ENCODE measurements at regions not wholly inside any gene's neighbourhood (a gene's known extent, or its start where the extent isn't known, plus 50 kb on each side); places are given as distances from the start of the nearest gene placed in this dataset.

- H3K27me3 ChIP-seq (ENCODE audit: insufficient read depth, low read length): no peaks in the 10 kb centered on the region
- H3K4me2 ChIP-seq (ENCODE audit: low read length): no peak overlapping the region
- no peaks in the 10 kb centered on the region for H3K79me2 ChIP-seq (ENCODE audit: insufficient read depth, low read length)
These were observed 139.3 kb downstream of the RFPL4B start for GRCh38 chr6:112486454-112486853.

GRCh38 chr6:112488238-112488637 is 141.1 kb downstream of the RFPL4B start:
- Histone ChIP-seq H3K4me3 (ENCODE audit: low read depth, low read length, poor library complexity, severe bottlenecking) (no peak overlapping the region), H3K9me2 (ENCODE audit: low read depth, low read length) (no peaks in the 10 kb centered on the region), H3K27ac (ENCODE audit: low read depth, low read length, poor library complexity, severe bottlenecking) (no peak overlapping the region), H2AFZ (ENCODE audit: low read length) (no peak overlapping the region), H3K36me3 (ENCODE audit: insufficient read depth, low read length) (no peaks in the 10 kb centered on the region), H3K27me3 (ENCODE audit: insufficient read depth, low read length) (no peaks in the 10 kb centered on the region), H3F3A (ENCODE audit: insufficient read depth, low read length) (no peaks in the 10 kb centered on the region), H3K9me3 (ENCODE audit: low read length) (no peaks in the 10 kb centered on the region), H3K4me1 (ENCODE audit: insufficient read depth, low read length, severe bottlenecking) (no peaks in the 10 kb centered on the region), H3K79me2 (ENCODE audit: insufficient read depth, low read length) (no peaks in the 10 kb centered on the region), H3K9ac (ENCODE audit: low read length) (no peak overlapping the region), H3K4me2 (ENCODE audit: low read length) (no peak overlapping the region), H4K20me1 (ENCODE audit: insufficient read depth, low read length) (no peaks in the 10 kb centered on the region)
- TF ChIP-seq CTCF (IDR thresholded peaks at IDR 0.05; ENCODE audit: low read length) (no peak), EZH2 (IDR thresholded peaks at IDR 0.05; ENCODE audit: borderline replicate concordance, low read length) (no peak)

More at GRCh38 chr6:112486454-112486853, 139.3 kb downstream of the RFPL4B start:
- no peaks in the 10 kb centered on the region for H3K4me1 ChIP-seq (ENCODE audit: insufficient read depth, low read length, severe bottlenecking)
- H3F3A ChIP-seq (ENCODE audit: insufficient read depth, low read length): no peaks in the 10 kb centered on the region
- H3K27ac ChIP-seq (ENCODE audit: low read depth, low read length, poor library complexity, severe bottlenecking): no peak overlapping the region
- no peaks in the 10 kb centered on the region for H3K36me3 ChIP-seq (ENCODE audit: insufficient read depth, low read length)
- H3K9me3 ChIP-seq (ENCODE audit: low read length): no peaks in the 10 kb centered on the region
- no peaks in the 10 kb centered on the region for H3K9me2 ChIP-seq (ENCODE audit: low read depth, low read length)
- TF ChIP-seq EZH2 (IDR thresholded peaks at IDR 0.05; ENCODE audit: borderline replicate concordance, low read length): no peak
- TF ChIP-seq CTCF (IDR thresholded peaks at IDR 0.05; ENCODE audit: low read length): no peak
- H3K9ac ChIP-seq (ENCODE audit: low read length): no peak overlapping the region
- H3K4me3 ChIP-seq (ENCODE audit: low read depth, low read length, poor library complexity, severe bottlenecking): no peak overlapping the region
- H4K20me1 ChIP-seq (ENCODE audit: insufficient read depth, low read length): no peaks in the 10 kb centered on the region
- H2AFZ ChIP-seq (ENCODE audit: low read length): no peak overlapping the region

GRCh38 chr6:112501705-112502104 is 154.6 kb downstream of the RFPL4B start:
- Histone ChIP-seq H3K27ac (ENCODE audit: low read depth, low read length, poor library complexity, severe bottlenecking) (no peak overlapping the region), H3K9ac (ENCODE audit: low read length) (no peak overlapping the region), H3K79me2 (ENCODE audit: insufficient read depth, low read length) (no peaks in the 10 kb centered on the region), H3K4me1 (ENCODE audit: insufficient read depth, low read length, severe bottlenecking) (no peaks in the 10 kb centered on the region), H3K4me2 (ENCODE audit: low read length) (no peak overlapping the region), H2AFZ (ENCODE audit: low read length) (no peak overlapping the region), H4K20me1 (ENCODE audit: insufficient read depth, low read length) (no peaks in the 10 kb centered on the region), H3K4me3 (ENCODE audit: low read depth, low read length, poor library complexity, severe bottlenecking) (no peak overlapping the region), H3K27me3 (ENCODE audit: insufficient read depth, low read length) (no peaks in the 10 kb centered on the region), H3K9me2 (ENCODE audit: low read depth, low read length) (no peaks in the 10 kb centered on the region), H3K9me3 (ENCODE audit: low read length) (no peaks in the 10 kb centered on the region), H3K36me3 (ENCODE audit: insufficient read depth, low read length) (no peaks in the 10 kb centered on the region), H3F3A (ENCODE audit: insufficient read depth, low read length) (no peaks in the 10 kb centered on the region)
- TF ChIP-seq CTCF (IDR thresholded peaks at IDR 0.05; ENCODE audit: low read length) (no peak), EZH2 (IDR thresholded peaks at IDR 0.05; ENCODE audit: borderline replicate concordance, low read length) (no peak)
